ENCODE measurements at regions not wholly inside any gene's neighbourhood (a gene's known extent, or its start where the extent isn't known, plus 50 kb on each side); places are given as distances from the start of the nearest gene placed in this dataset.

- TF ChIP-seq CTCF (conservative IDR thresholded peaks at IDR 0.05 in 1 of 2, IDR thresholded peaks at IDR 0.05 in 1 of 2; ENCODE audit: extremely low read depth in 1 of 2, insufficient read depth in 1 of 2, low read depth in 1 of 2, low read length in 2 of 2) = no peak
- no peak for TF ChIP-seq EZH2 (IDR thresholded peaks at IDR 0.05; ENCODE audit: borderline replicate concordance, low read length)
Observed at GRCh38 chr14:49417790-49418189, 168.4 kb downstream of the RPS29 start.

All from mammary epithelial cell (primary cell).